ENCODE measurements at regions not wholly inside any gene's neighbourhood (a gene's known extent, or its start where the extent isn't known, plus 50 kb on each side); places are given as distances from the start of the nearest gene placed in this dataset.

DNA sequence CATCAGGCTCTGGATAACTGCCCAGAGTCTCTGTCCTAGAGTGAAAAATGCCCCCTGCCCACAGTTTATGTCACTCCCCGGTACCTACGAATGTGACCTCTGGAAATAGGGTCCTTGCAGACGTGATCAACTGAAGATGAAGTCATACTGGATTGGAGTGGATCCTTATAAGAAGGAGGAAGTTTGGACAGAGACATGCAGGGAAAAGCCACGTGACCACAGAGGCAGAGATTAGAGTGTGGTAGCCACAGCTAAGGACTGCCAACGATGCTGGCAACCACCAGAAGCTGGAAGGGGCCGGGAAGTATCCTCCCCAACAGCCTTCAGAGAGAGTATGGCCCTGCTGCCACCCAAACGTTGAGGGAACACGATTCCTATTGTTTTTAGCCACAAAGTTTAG, 101.2 kb upstream of the NCOR2 start:
- no peak for DNase-seq (ENCODE audit: unreplicated experiment)
- Mint-ChIP-seq H3K9me3 (ENCODE audit: unreplicated experiment) (no peaks in the 10 kb centered on the region), H3K27me3 (ENCODE audit: insufficient read depth, unreplicated experiment) (no peaks in the 10 kb centered on the region), H3K4me1 (ENCODE audit: insufficient read depth, unreplicated experiment) (no peaks in the 10 kb centered on the region), H3K36me3 (ENCODE audit: insufficient read depth, unreplicated experiment) (no peaks in the 10 kb centered on the region), H3K27ac (ENCODE audit: low read depth, unreplicated experiment) (no peak overlapping the region), H3K4me3 (ENCODE audit: unreplicated experiment) (no peak overlapping the region)
- POLR2A ChIA-PET: interaction anchor here (0.8 kb wide), 1 partner anchor 14 kb away, joined by 3 read pairs; no protein-coding TSS in a partner anchor
- TF ChIP-seq, protein P1, sequence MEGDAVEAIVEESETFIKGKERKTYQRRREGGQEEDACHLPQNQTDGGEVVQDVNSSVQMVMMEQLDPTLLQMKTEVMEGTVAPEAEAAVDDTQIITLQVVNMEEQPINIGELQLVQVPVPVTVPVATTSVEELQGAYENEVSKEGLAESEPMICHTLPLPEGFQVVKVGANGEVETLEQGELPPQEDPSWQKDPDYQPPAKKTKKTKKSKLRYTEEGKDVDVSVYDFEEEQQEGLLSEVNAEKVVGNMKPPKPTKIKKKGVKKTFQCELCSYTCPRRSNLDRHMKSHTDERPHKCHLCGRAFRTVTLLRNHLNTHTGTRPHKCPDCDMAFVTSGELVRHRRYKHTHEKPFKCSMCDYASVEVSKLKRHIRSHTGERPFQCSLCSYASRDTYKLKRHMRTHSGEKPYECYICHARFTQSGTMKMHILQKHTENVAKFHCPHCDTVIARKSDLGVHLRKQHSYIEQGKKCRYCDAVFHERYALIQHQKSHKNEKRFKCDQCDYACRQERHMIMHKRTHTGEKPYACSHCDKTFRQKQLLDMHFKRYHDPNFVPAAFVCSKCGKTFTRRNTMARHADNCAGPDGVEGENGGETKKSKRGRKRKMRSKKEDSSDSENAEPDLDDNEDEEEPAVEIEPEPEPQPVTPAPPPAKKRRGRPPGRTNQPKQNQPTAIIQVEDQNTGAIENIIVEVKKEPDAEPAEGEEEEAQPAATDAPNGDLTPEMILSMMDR (IDR thresholded peaks at IDR 0.05; ENCODE audit: unreplicated experiment): no peak
- intact Hi-C loops (cut with micrococcal nuclease): no loop called here
- CTCF ChIA-PET: no interaction called here
- BruUV-seq (replicated peaks): no TSS peak

DNA sequence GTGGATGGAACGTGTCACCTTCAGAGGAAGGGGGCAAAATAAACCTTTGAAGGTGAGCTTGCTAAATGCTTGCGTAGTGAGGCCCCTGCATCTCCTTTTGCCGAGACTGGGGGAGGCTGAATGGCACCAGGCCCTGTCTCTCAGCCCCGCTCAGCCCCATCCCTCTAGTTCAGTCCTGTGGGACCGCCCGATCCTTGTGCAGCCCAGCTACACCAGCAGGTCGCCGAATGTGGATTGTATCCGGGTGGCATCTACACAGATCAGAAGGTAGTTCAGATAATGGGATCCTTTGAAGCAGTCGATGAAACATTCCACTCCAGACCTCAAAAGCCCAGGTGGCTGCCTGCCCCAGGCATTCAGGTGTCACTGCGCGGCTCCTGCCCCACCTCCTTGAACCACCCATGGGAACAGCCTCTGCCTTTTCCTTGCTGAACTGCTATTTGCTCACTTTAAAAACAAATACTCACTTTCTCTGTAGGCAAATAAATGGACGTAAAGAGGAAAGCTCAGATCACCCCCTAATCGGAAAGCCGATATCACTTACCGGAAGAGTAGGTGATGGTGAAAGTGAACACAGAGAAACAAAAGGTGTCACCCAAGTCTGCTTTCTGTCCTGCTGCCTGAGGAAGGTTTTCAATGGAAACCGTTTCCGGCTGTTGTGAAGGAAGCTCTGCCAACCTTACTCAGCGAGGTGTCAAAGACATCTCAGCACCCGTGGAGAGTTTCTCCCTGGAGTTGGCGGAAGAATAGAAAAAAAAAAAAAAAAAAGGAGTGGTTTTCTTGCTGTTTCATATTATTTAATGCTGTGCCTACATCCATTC, 100.3 kb upstream of the NCOR2 start:
- Mint-ChIP-seq H3K4me1 (ENCODE audit: insufficient read depth, unreplicated experiment) (no peaks in the 10 kb centered on the region), H3K27me3 (ENCODE audit: insufficient read depth, unreplicated experiment) (no peaks in the 10 kb centered on the region), H3K9me3 (ENCODE audit: unreplicated experiment) (no peaks in the 10 kb centered on the region), H3K4me3 (ENCODE audit: unreplicated experiment) (no peak overlapping the region), H3K36me3 (ENCODE audit: insufficient read depth, unreplicated experiment) (no peaks in the 10 kb centered on the region), H3K27ac (ENCODE audit: low read depth, unreplicated experiment) (no peak overlapping the region)
- DNase-seq (ENCODE audit: unreplicated experiment): no peak
- ChIA-PET CTCF (no interaction called here), POLR2A (no interaction called here)
- TF ChIP-seq, protein P1 (IDR thresholded peaks at IDR 0.05; ENCODE audit: unreplicated experiment): no peak
- intact Hi-C loops (cut with micrococcal nuclease): no loop called here
- BruUV-seq (replicated peaks): no TSS peak

DNA sequence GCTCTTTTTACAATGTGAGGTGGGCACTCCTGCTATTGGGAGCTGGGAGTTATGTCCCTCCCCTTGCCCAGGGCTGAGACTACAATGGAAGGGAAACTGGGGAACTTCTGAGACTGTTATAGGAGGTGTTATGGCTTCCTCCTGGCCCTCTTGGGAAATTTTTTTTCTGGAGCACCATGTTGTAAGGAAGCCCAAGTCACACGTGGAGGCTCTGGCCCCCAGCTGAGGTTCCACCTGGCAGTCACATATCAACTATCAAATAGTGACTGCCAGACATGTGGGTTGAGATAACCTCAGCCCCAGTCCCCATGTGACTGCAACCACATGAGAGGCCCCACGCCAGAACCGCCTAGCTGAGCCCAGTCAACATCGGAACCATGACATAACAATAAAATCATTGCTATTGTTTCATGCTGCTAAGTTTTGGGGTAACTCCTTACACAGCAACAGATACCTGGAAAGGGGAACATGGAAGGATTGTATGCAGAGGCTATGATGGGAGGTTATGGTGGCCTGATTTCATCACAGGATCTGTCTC, 99.4 kb upstream of the NCOR2 start:
- Mint-ChIP-seq H3K27ac (ENCODE audit: low read depth, unreplicated experiment) (no peak overlapping the region), H3K36me3 (ENCODE audit: insufficient read depth, unreplicated experiment) (no peaks in the 10 kb centered on the region), H3K27me3 (ENCODE audit: insufficient read depth, unreplicated experiment) (no peaks in the 10 kb centered on the region), H3K4me3 (ENCODE audit: unreplicated experiment) (no peak overlapping the region), H3K4me1 (ENCODE audit: insufficient read depth, unreplicated experiment) (no peaks in the 10 kb centered on the region), H3K9me3 (ENCODE audit: unreplicated experiment) (no peaks in the 10 kb centered on the region)
- BruUV-seq (replicated peaks): no TSS peak
- TF ChIP-seq, protein P1 (IDR thresholded peaks at IDR 0.05; ENCODE audit: unreplicated experiment): no peak
- CTCF ChIA-PET: interaction anchor here (0.6 kb wide), 1 partner anchor 13 kb away, joined by 4 read pairs; no protein-coding TSS in a partner anchor
- no peak for DNase-seq (ENCODE audit: unreplicated experiment)
- POLR2A ChIA-PET: no interaction called here
- intact Hi-C loops (cut with micrococcal nuclease): no loop called here

DNA sequence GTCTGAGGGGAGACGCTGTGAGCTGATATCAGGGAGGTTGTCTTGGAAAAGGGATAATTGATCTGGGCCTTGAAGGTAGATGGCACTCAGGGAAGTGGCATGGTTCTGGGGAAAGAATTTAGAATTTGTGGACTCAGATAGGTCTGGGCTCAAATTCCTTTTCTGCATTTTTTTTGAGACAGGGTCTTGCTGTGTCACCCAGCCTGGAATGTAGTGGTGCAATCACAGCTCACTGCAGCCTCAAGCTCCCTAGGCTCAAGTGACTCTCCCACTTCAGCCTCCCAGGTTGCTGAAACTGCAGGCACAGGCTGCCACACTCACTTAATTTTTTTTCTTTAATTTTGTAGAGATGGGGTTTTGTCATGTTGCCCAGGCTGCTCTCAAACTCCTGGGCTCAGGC, 98.1 kb upstream of the NCOR2 start:
- no peaks in the 10 kb centered on the region for H3K27me3 Mint-ChIP-seq (ENCODE audit: insufficient read depth, unreplicated experiment)
- no peak for DNase-seq (ENCODE audit: unreplicated experiment)
- no peak overlapping the region for H3K4me3 Mint-ChIP-seq (ENCODE audit: unreplicated experiment)
- POLR2A ChIA-PET: no interaction called here
- intact Hi-C loops (cut with micrococcal nuclease): no loop called here
- CTCF ChIA-PET: no interaction called here
- TF ChIP-seq, protein P1 (IDR thresholded peaks at IDR 0.05; ENCODE audit: unreplicated experiment): no peak
- H3K36me3 Mint-ChIP-seq (ENCODE audit: insufficient read depth, unreplicated experiment): no peaks in the 10 kb centered on the region
- H3K4me1 Mint-ChIP-seq (ENCODE audit: insufficient read depth, unreplicated experiment): no peaks in the 10 kb centered on the region
- no peak overlapping the region for H3K27ac Mint-ChIP-seq (ENCODE audit: low read depth, unreplicated experiment)
- H3K9me3 Mint-ChIP-seq (ENCODE audit: unreplicated experiment): no peaks in the 10 kb centered on the region
- no TSS peak for BruUV-seq (replicated peaks)

Measured in MCF 10A (cell line).